Gastroesophageal sphincter (tissue), 4 donors: ENCODE measurements at regions not wholly inside any gene's neighbourhood (a gene's known extent, or its start where the extent isn't known, plus 50 kb on each side); places are given as distances from the start of the nearest gene placed in this dataset.
"Not testable (repeated sequence)": the region's sequence is repeated elsewhere in the genome, so short reads cannot be mapped to it uniquely, and the experiment has no call there.

Experiments used
- ATAC-seq: fragments of 150-250 bp; one replicate; pipeline ENCODE4 v1.9.1; 2016; ENCODE audit warnings: mild to moderate bottlenecking, moderate library complexity
- H3K27ac ChIP-seq, 4 donors: fragments of 200-600 bp; sonication (generic) in 3 of 4; 1 replicate in 3 of 4; 2 replicates in 1 of 4; pipeline ENCODE4 v1.5.1; 2016 to 2019
- H3K27me3 ChIP-seq: fragments of 200-600 bp; sonication (generic); one replicate; pipeline ENCODE4 v1.5.1; 2019
- H3K36me3 ChIP-seq, 2 donors: fragments of 200-600 bp; sonication (generic); one replicate each; pipeline ENCODE4 v1.5.1; 2019; ENCODE audit warnings: control low read depth in 1 of 2
- H3K4me1 ChIP-seq, 3 donors: fragments of 200-600 bp; sonication (generic); 1 replicate in 2 of 3; 2 replicates in 1 of 3; pipeline ENCODE4 v1.5.1; 2016 to 2019; ENCODE audit warnings: control low read depth in 2 of 3
- H3K4me3 ChIP-seq, 2 donors: fragments of 200-600 bp; sonication (generic); one replicate each; pipeline ENCODE4 v1.5.1; 2019; ENCODE audit warnings: mild to moderate bottlenecking in 1 of 2, moderate library complexity in 1 of 2
- H3K9me3 ChIP-seq, 3 donors: fragments of 200-600 bp; sonication (generic); one replicate each; pipeline ENCODE4 v1.5.1; 2017 to 2019; ENCODE audit warnings: control low read depth in 2 of 3
- CTCF ChIP-seq, 4 experiments: fragments of 200-600 bp in 2 of 4; fragments of 450-650 bp in 2 of 4; sonication (generic) in 1 of 4; IDR thresholded peaks; one replicate each; pipeline ENCODE4 v1.5.1; 2017 to 2019; ENCODE audit warnings: antibody characterized with exemption in 4 of 4, mild to moderate bottlenecking in 2 of 4, moderate library complexity in 2 of 4
- EP300 ChIP-seq: sonication (generic); formaldehyde crosslinking; IDR thresholded peaks from one replicate; pipeline ENCODE4 v1.6.1; 2017; ENCODE audit warnings: antibody characterized with exemption, mild to moderate bottlenecking
- POLR2A ChIP-seq, 2 donors: fragments of 450-650 bp; IDR thresholded peaks; one replicate each; pipeline ENCODE4 v1.6.1; 2017; ENCODE audit warnings: antibody characterized with exemption in 2 of 2, mild to moderate bottlenecking in 2 of 2, moderate library complexity in 1 of 2
- POLR2AphosphoS5 ChIP-seq: sonication (generic); formaldehyde crosslinking; IDR thresholded peaks from one replicate; pipeline ENCODE4 v1.6.1; 2017; ENCODE audit warnings: antibody characterized with exemption
- WGBS, 2 donors: methylation state at CpG; one replicate each; pipeline ENCODE4 v1.1.5; 2018; ENCODE audit warnings: low coverage in 1 of 2; 5-methylcytosine and 5-hydroxymethylcytosine counted together

DNA sequence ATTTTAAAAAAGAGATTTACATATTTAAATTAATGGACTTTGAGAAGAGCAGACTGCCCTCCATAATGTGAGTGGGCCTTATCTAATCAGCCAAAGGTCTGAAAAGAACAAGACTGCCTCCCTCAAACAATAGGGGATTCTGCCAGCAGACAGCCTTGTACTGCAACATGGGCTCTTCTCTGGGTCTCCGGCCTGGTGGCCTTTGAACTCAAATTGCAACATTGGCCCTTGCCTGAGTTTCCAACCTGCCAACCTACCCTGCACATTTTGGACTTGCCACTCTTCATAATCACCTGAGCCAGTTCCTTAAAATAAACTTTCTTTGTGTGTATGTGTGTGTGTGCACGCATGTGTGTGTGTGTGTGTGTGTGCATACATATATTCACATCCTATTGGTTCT lies 90.8 kb upstream of the OTUD4 start:
- WGBS, 2 donors = 77 to 95% methylated on average over 2 of the region's 2 CpGs

GRCh38 chr4:145266881-145267280 lies 86.5 kb upstream of the OTUD4 start:
- no peak for TF ChIP-seq POLR2AphosphoS5
- TF ChIP-seq POLR2A (IDR thresholded peaks at IDR 0.05) = no peak
- TF ChIP-seq EP300 = no peak
- TF ChIP-seq CTCF (IDR thresholded peaks at IDR 0.05) = no peak
- 50 to 80% methylated on average over 1 to 2 of the region's 2 CpGs for WGBS, 2 donors
- H3K9me3 ChIP-seq = no peaks in the 10 kb centered on the region
- H3K27ac ChIP-seq = no peak overlapping the region
- H3K27me3 ChIP-seq = no peaks in the 10 kb centered on the region
- no peak for ATAC-seq
- no peaks in the 10 kb centered on the region for H3K4me1 ChIP-seq
- H3K36me3 ChIP-seq = no peaks in the 10 kb centered on the region
- no peak overlapping the region for H3K4me3 ChIP-seq

More for the DNA sequence above, 90.8 kb upstream of the OTUD4 start:
- Histone ChIP-seq H3K27ac (no peak overlapping the region), H3K4me3 (no peak overlapping the region), H3K4me1 (no peaks in the 10 kb centered on the region), H3K9me3 (no peaks in the 10 kb centered on the region), H3K36me3 (no peaks in the 10 kb centered on the region), H3K27me3 (no peaks in the 10 kb centered on the region)
- TF ChIP-seq POLR2AphosphoS5 (no peak), EP300 (no peak), POLR2A (IDR thresholded peaks at IDR 0.05) (no peak), CTCF (IDR thresholded peaks at IDR 0.05) (no peak)
- no peak for ATAC-seq

DNA sequence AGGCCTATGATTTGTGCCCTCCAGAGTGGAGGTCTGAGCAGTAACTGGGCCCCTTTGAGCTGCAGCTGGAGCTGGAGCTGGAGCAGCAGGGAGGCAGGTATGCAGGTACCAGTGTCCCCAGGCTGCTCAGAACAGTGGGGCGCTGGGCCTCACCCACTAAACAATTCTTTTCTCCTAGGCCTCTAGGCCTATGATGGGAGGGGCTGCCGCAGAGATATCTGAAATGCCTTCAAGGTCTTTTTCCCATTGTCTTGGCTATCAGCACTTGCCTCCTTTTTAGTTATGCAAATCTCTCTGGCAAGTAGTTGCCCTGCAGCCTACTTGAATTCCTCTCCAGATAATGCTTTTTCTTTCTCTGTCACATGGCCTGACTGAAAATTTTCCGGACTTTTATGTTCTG lies 79.7 kb upstream of the OTUD4 start:
- H3K27me3 ChIP-seq = no peaks in the 10 kb centered on the region
- H3K4me3 ChIP-seq = no peak overlapping the region
- ATAC-seq = no peak
- no peaks in the 10 kb centered on the region for H3K36me3 ChIP-seq
- peaks cover 0 to 11% (median 0%) of the 10 kb centered on the region in 3 donors for H3K9me3 ChIP-seq
- H3K4me1 ChIP-seq = no peaks in the 10 kb centered on the region
- H3K27ac ChIP-seq = no peak overlapping the region
- TF ChIP-seq CTCF (IDR thresholded peaks at IDR 0.05) (no peak), EP300 (no peak), POLR2AphosphoS5 (no peak), POLR2A (IDR thresholded peaks at IDR 0.05) (no peak)
- 77 to 81% methylated on average over 3 of the region's 3 CpGs for WGBS, 2 donors

DNA sequence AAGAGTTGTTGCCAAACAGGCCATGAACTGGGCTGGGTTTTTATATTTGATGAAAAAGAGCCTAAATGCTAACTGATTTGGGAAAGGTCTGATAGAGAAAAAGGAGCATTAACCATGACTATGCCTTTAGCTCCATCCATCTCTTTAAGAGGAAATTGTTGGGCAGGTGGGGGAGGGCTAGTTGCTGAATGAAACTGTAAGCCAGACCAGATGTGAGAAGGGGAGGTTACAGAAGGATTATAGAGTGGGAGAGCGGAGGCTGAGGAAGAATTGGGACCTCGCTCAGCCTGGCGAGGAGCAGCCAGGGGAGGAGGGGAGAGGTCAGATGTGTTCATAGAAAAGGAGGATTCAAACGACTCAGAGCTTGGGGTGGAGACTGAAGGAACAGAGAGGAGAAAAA lies 74.9 kb upstream of the OTUD4 start:
- not testable (repeated sequence) for H3K4me3 ChIP-seq, H3K36me3 ChIP-seq, H3K4me1 ChIP-seq, H3K27me3 ChIP-seq, ATAC-seq, H3K27ac ChIP-seq, H3K9me3 ChIP-seq
- WGBS, 2 donors = 69 to 74% methylated on average over 4 of the region's 4 CpGs

GRCh38 chr4:145252190-145252589 lies 71.8 kb upstream of the OTUD4 start:
- no peaks in the 10 kb centered on the region for H3K27me3 ChIP-seq
- 85 to 90% methylated on average over 1 of the region's 1 CpG for WGBS, 2 donors
- H3K9me3 ChIP-seq = no peaks in the 10 kb centered on the region
- TF ChIP-seq POLR2AphosphoS5 = no peak
- no peak for TF ChIP-seq CTCF (IDR thresholded peaks at IDR 0.05)
- no peak for TF ChIP-seq EP300
- no peak for TF ChIP-seq POLR2A (IDR thresholded peaks at IDR 0.05)
- no peak overlapping the region for H3K27ac ChIP-seq
- no peak for ATAC-seq
- no peaks in the 10 kb centered on the region for H3K36me3 ChIP-seq
- H3K4me1 ChIP-seq = no peaks in the 10 kb centered on the region
- no peak overlapping the region for H3K4me3 ChIP-seq

GRCh38 chr4:145251391-145251790 lies 71.0 kb upstream of the OTUD4 start:
- Histone ChIP-seq H3K27me3 (no peaks in the 10 kb centered on the region), H3K27ac (no peak overlapping the region), H3K36me3 (no peaks in the 10 kb centered on the region), H3K4me3 (no peak overlapping the region), H3K9me3 (no peaks in the 10 kb centered on the region), H3K4me1 (no peaks in the 10 kb centered on the region)
- TF ChIP-seq POLR2AphosphoS5 (no peak), POLR2A (IDR thresholded peaks at IDR 0.05) (no peak), CTCF (IDR thresholded peaks at IDR 0.05) (no peak), EP300 (no peak)
- WGBS, 2 donors = 91 to 94% methylated on average over 2 of the region's 2 CpGs
- no peak for ATAC-seq
